H1 (cell line): ENCODE measurements at regions not wholly inside any gene's neighbourhood (a gene's known extent, or its start where the extent isn't known, plus 50 kb on each side); places are given as distances from the start of the nearest gene placed in this dataset.

ENCODE experiments used
- CTCF ChIA-PET: fragments of 300-600 bp; sonication (Branson Sonifier 250); formaldehyde crosslinking; loops from one replicate; lab custom pipeline; 2021; ENCODE audit not compliant: partially characterized antibody; lab: Charles Lee
- POLR2A ChIA-PET: fragments of 300-600 bp; sonication (Branson Sonifier 250); formaldehyde crosslinking; loops from one replicate; lab custom pipeline; 2021; ENCODE audit warnings: inconsistent platforms; ENCODE audit not compliant: partially characterized antibody; lab: Charles Lee
- DNase-seq, 2 experiments: peaks; one replicate each; pipeline versions ENCODE4 v3.0.0 to v3.0.0-alpha.2; 2010 to 2022; ENCODE audit warnings: low spot score in 2 of 2, low read depth in 1 of 2, mixed read lengths in 1 of 2
- FAIRE-seq: peaks from 2 replicates; lab custom pipeline; 2011; peaks lifted over from hg19 to GRCh38; lab: Jason Lieb, UNC
- H2AFZ ChIP-seq: 2 replicates; pipeline ENCODE4 v1.8.1; 2012; ENCODE audit warnings: low read length, inconsistent platforms
- H2AK5ac ChIP-seq: 2 replicates; pipeline ENCODE4 v1.6.1; 2013; ENCODE audit warnings: low read depth, low read length
- H2BK120ac ChIP-seq: replicated peaks from 2 replicates; pipeline ENCODE3; 2013; ENCODE audit warnings: low read depth, low read length, inconsistent platforms
- H2BK12ac ChIP-seq: 2 replicates; pipeline ENCODE4 v1.6.1; 2013; ENCODE audit warnings: low read depth, low read length
- H2BK15ac ChIP-seq: 2 replicates; pipeline ENCODE4 v1.6.1; 2013; ENCODE audit warnings: low read length
- H2BK20ac ChIP-seq: 2 replicates; pipeline ENCODE4 v1.6.1; 2013; ENCODE audit warnings: low read length
- H2BK5ac ChIP-seq: 2 replicates; pipeline ENCODE4 v1.6.1; 2013; ENCODE audit warnings: low read depth, low read length
- H3K14ac ChIP-seq: 2 replicates; pipeline ENCODE4 v1.6.1; 2013; ENCODE audit warnings: inconsistent platforms; ENCODE audit not compliant: insufficient read length
- H3K18ac ChIP-seq: 2 replicates; pipeline ENCODE4 v1.6.1; 2013; ENCODE audit warnings: low read length; ENCODE audit errors: extremely low read depth
- H3K23ac ChIP-seq: 2 replicates; pipeline ENCODE4 v1.6.1; 2013; ENCODE audit warnings: inconsistent platforms; ENCODE audit not compliant: insufficient read length
- H3K23me2 ChIP-seq: 2 replicates; pipeline ENCODE4 v1.6.1; 2013; ENCODE audit warnings: low read depth, low read length
- H3K27ac ChIP-seq: 2 replicates; pipeline ENCODE4 v1.6.1; 2011; ENCODE audit warnings: low read depth, low read length, inconsistent platforms
- H3K27me3 ChIP-seq, 4 experiments: replicated peaks in 1 of 4; 1 replicate in 1 of 4; 2 replicates in 3 of 4; pipeline versions ENCODE4 v1.6.1 to v1.8.1; 2011 to 2013; ENCODE audit warnings: low read length in 3 of 4, mild to moderate bottlenecking in 3 of 4, inconsistent platforms in 2 of 4, mixed read lengths in 2 of 4, moderate library complexity in 1 of 4; ENCODE audit not compliant: control insufficient read depth in 3 of 4, insufficient read depth in 3 of 4; ENCODE audit errors: extremely low read depth in 1 of 4
- H3K36me3 ChIP-seq, 4 experiments: 2 replicates each; pipeline versions ENCODE4 v1.6.1 to v1.8.1; 2011 to 2013; ENCODE audit warnings: mild to moderate bottlenecking in 4 of 4, low read length in 3 of 4, moderate library complexity in 2 of 4, control low read depth in 1 of 4, inconsistent platforms in 1 of 4; ENCODE audit not compliant: insufficient read depth in 4 of 4, control insufficient read depth in 2 of 4
- H3K4ac ChIP-seq: replicated peaks from 2 replicates; pipeline ENCODE3; 2013; ENCODE audit warnings: low read length, low read depth, mixed read lengths, inconsistent platforms; ENCODE audit not compliant: insufficient read length
- H3K4me1 ChIP-seq, 4 experiments: replicated peaks in 1 of 4; 1 replicate in 1 of 4; 2 replicates in 3 of 4; pipeline versions ENCODE4 v1.6.1 to v1.8.1; 2011 to 2013; ENCODE audit warnings: low read length in 3 of 4, inconsistent platforms in 2 of 4, mixed read lengths in 1 of 4; ENCODE audit not compliant: insufficient read depth in 4 of 4, control insufficient read depth in 3 of 4
- H3K4me2 ChIP-seq, 2 experiments: 2 replicates each; pipeline versions ENCODE4 v1.6.1 to v1.8.1; 2011 to 2013; ENCODE audit warnings: low read depth in 2 of 2, low read length in 2 of 2, control low read depth in 1 of 2, inconsistent platforms in 1 of 2, mild to moderate bottlenecking in 1 of 2; ENCODE audit not compliant: insufficient read depth in 1 of 2
- H3K4me3 ChIP-seq, 4 experiments: fragments of 200-600, 300-600 bp in 1 of 4; sonication (generic), shearing (Covaris generic), sonication (Bioruptor Twin) in 1 of 4; 2 replicates each; pipeline versions ENCODE4 v1.5.1 to v1.8.1; 2011 to 2016; ENCODE audit warnings: low read length in 4 of 4, low read depth in 3 of 4, control low read depth in 2 of 4, inconsistent platforms in 2 of 4, mild to moderate bottlenecking in 2 of 4, mixed read lengths in 1 of 4, moderate library complexity in 1 of 4; ENCODE audit not compliant: insufficient read depth in 2 of 4; ENCODE audit errors: extremely low read depth in 1 of 4
- H3K56ac ChIP-seq: replicated peaks from 2 replicates; pipeline ENCODE3; 2013; ENCODE audit warnings: low read depth, mild to moderate bottlenecking, mixed read lengths, low read length, inconsistent platforms; ENCODE audit not compliant: insufficient read length
- H3K79me1 ChIP-seq: 2 replicates; pipeline ENCODE4 v1.6.1; 2013; ENCODE audit warnings: low read depth, low read length, control low read depth
- H3K79me2 ChIP-seq, 2 experiments: 2 replicates each; pipeline versions ENCODE4 v1.6.1 to v1.8.1; 2012 to 2013; ENCODE audit warnings: low read length in 2 of 2, mild to moderate bottlenecking in 2 of 2, inconsistent platforms in 1 of 2; ENCODE audit not compliant: insufficient read depth in 2 of 2, control insufficient read depth in 1 of 2
- H3K9ac ChIP-seq, 4 experiments: replicated peaks in 1 of 4; 1 replicate in 1 of 4; 2 replicates in 3 of 4; pipeline versions ENCODE4 v1.6.1 to v1.8.1; 2011 to 2013; ENCODE audit warnings: low read depth in 3 of 4, low read length in 3 of 4, control low read depth in 2 of 4, mild to moderate bottlenecking in 2 of 4, moderate library complexity in 2 of 4, inconsistent platforms in 1 of 4; ENCODE audit errors: extremely low read depth in 1 of 4
- H3K9me3 ChIP-seq, 2 experiments: 2 replicates each; pipeline versions ENCODE4 v1.6.1 to v1.8.1; 2012 to 2013; ENCODE audit warnings: mild to moderate bottlenecking in 2 of 2, moderate library complexity in 2 of 2, control low read depth in 1 of 2, inconsistent platforms in 1 of 2, low read depth in 1 of 2, low read length in 1 of 2, mixed read lengths in 1 of 2; ENCODE audit not compliant: insufficient read depth in 2 of 2
- H4K20me1 ChIP-seq, 2 experiments: replicated peaks in 1 of 2; 2 replicates each; pipeline versions ENCODE3 to v1.8.1; 2011 to 2013; ENCODE audit warnings: inconsistent platforms in 2 of 2, low read length in 2 of 2, mild to moderate bottlenecking in 1 of 2; ENCODE audit not compliant: insufficient read depth in 2 of 2, control insufficient read depth in 1 of 2
- H4K5ac ChIP-seq: 2 replicates; pipeline ENCODE4 v1.6.1; 2013; ENCODE audit warnings: low read length, low read depth, mixed read lengths, inconsistent platforms; ENCODE audit not compliant: insufficient read length
- H4K8ac ChIP-seq: 2 replicates; pipeline ENCODE4 v1.8.0; 2013; ENCODE audit warnings: mild to moderate bottlenecking, moderate library complexity, low read length, inconsistent platforms; ENCODE audit not compliant: insufficient read depth; ENCODE audit errors: extremely low read depth
- H4K91ac ChIP-seq: replicated peaks from 2 replicates; pipeline ENCODE3; 2013; ENCODE audit warnings: low read length, mixed read lengths, inconsistent platforms; ENCODE audit not compliant: insufficient read length
- CHD1 ChIP-seq: IDR thresholded peaks from 2 replicates; pipeline ENCODE4 v1.6.1; 2012; ENCODE audit warnings: low read depth, low read length, improper control_type of control experiment
- CHD2 ChIP-seq: IDR thresholded peaks from 2 replicates; pipeline ENCODE4 v1.6.1; 2012; ENCODE audit warnings: low read length, improper control_type of control experiment
- FOSL1 ChIP-seq: IDR thresholded peaks from 2 replicates; pipeline ENCODE4 v1.6.1; 2011; ENCODE audit warnings: mild to moderate bottlenecking, low read depth, low read length, moderate library complexity; ENCODE audit not compliant: insufficient read depth
- RAD21 ChIP-seq, 2 experiments: IDR thresholded peaks in 1 of 2; conservative IDR thresholded peaks in 1 of 2; 2 replicates each; pipeline ENCODE4 v1.6.1; 2011; ENCODE audit warnings: low read depth in 2 of 2, low read length in 2 of 2, improper control_type of control experiment in 1 of 2, inconsistent platforms in 1 of 2, mild to moderate bottlenecking in 1 of 2, moderate library complexity in 1 of 2
- WGBS, 2 experiments: shearing (Covaris generic) in 1 of 2; methylation state at CpG; one replicate each; pipeline versions ENCODE4 v1.1.6 to v1.1.7; 2013 to 2015; ENCODE audit warnings: low lambda C conversion rate in 2 of 2, mixed read lengths in 2 of 2, inconsistent platforms in 1 of 2, low coverage in 1 of 2, missing lambda C conversion rate in 1 of 2; ENCODE audit not compliant: insufficient replicate concordance in 2 of 2, insufficient coverage in 1 of 2, insufficient read length in 1 of 2; ENCODE audit errors: extremely low coverage in 1 of 2, missing lambda C conversion rate in 1 of 2; 5-methylcytosine and 5-hydroxymethylcytosine counted together
- TF ChIP-seq, protein P1 (sequence below), 3 experiments: IDR thresholded peaks; 1 replicate in 2 of 3; 2 replicates in 1 of 3; pipeline versions ENCODE4 v1.5.1 to v1.6.1; 2011; ENCODE audit warnings: low read length in 3 of 3, mild to moderate bottlenecking in 3 of 3, inconsistent platforms in 2 of 3, low read depth in 1 of 3, moderate library complexity in 1 of 3; ENCODE audit not compliant: insufficient read depth in 1 of 3; ENCODE audit errors: control extremely low read depth in 1 of 3

DNA sequence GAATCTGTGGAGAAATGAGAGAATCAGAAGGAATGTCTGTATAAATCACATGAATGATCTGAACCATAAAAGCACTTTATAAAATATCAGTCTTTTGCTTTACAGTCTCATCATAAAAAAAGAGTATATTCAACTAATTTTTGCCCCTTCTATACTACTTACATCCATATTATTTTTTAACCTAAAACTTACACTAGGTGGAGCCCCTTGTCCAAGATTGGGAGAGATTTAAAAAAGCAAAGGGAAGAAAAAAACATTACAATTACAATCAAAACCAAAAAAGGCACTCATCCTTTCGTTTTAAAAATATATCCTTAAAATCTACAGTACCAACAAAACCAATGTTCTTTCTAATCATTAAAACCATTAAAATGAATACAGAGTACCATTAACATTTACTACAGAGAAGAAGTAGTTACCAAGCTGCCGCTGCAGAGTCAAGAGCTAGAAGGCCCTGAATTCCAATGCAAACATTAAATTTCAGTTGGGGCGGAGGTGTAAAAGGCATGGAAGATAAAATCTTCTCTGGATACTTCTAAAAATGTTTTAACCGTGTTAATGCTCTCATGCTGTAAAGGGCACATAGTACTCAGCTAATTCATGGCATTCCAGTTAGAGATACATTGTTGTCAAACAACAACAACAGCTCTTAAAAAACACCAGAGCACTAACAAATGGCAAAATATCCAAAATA, 56.7 kb upstream of the EPB41L3 start:
- H3K4ac ChIP-seq = no peak overlapping the region

More for the DNA sequence above, 56.7 kb upstream of the EPB41L3 start:
- DNase-seq (no peak), FAIRE-seq (peak; percentile 13)
- no peak overlapping the region for H3K56ac ChIP-seq
- H3K9me3 ChIP-seq = no peaks in the 10 kb centered on the region
- no peak overlapping the region for H2AK5ac ChIP-seq
- H4K91ac ChIP-seq = no peak overlapping the region
- CTCF ChIA-PET = interaction anchor here (0.6 to 1.6 kb wide), 9 partner anchors 10 to 272 kb away, joined by 3 to 4 read pairs (median 3); no protein-coding TSS in a partner anchor
- no peak overlapping the region for H2BK15ac ChIP-seq
- H4K5ac ChIP-seq = no peak overlapping the region
- WGBS, 2 experiments = 62% methylated on average over 4 of the region's 4 CpGs; no CpG with 5 or more reads in 1 of the 2 experiments
- H3K79me1 ChIP-seq = no peaks in the 10 kb centered on the region
- H3K4me2 ChIP-seq = no peak overlapping the region
- no peaks in the 10 kb centered on the region for H3K36me3 ChIP-seq
- H3K4me1 ChIP-seq = peaks cover 0 to 4% (median 1%) of the 10 kb centered on the region in 4 experiments; a peak in 4 of 7 replicates
- no peak overlapping the region for H4K8ac ChIP-seq
- peaks cover 0 to 1% of the 10 kb centered on the region in 2 experiments for H4K20me1 ChIP-seq
- no peak overlapping the region for H2BK5ac ChIP-seq
- H3K4me3 ChIP-seq = no peak overlapping the region
- POLR2A ChIA-PET = no interaction called here
- 0 out of 2 replicates have a peak overlapping the region, but pooled peaks have one; percentile 34 for H2AFZ ChIP-seq
- H3K23me2 ChIP-seq = no peaks in the 10 kb centered on the region
- H3K79me2 ChIP-seq = no peaks in the 10 kb centered on the region
- H3K27ac ChIP-seq = no peak overlapping the region
- no peak overlapping the region for H3K14ac ChIP-seq
- no peaks in the 10 kb centered on the region for H3K27me3 ChIP-seq
- no peak overlapping the region for H3K23ac ChIP-seq
- H2BK20ac ChIP-seq = no peak overlapping the region
- H2BK120ac ChIP-seq = no peak overlapping the region
- H2BK12ac ChIP-seq = no peak overlapping the region
- H3K18ac ChIP-seq = no peak overlapping the region
- H3K9ac ChIP-seq = no peak overlapping the region
- TF ChIP-seq CHD2 (no peak), FOSL1 (no peak), RAD21 (IDR thresholded peaks at IDR 0.05 in 1 of 2, conservative IDR thresholded peaks at IDR 0.05 in 1 of 2; ENCODE audit: low read depth in 2 of 2, low read length in 2 of 2) (peak in 1 of 2 experiments; percentile 73; a peak in 3 of 4 replicates), CHD1 (no peak)
- TF ChIP-seq, protein P1, sequence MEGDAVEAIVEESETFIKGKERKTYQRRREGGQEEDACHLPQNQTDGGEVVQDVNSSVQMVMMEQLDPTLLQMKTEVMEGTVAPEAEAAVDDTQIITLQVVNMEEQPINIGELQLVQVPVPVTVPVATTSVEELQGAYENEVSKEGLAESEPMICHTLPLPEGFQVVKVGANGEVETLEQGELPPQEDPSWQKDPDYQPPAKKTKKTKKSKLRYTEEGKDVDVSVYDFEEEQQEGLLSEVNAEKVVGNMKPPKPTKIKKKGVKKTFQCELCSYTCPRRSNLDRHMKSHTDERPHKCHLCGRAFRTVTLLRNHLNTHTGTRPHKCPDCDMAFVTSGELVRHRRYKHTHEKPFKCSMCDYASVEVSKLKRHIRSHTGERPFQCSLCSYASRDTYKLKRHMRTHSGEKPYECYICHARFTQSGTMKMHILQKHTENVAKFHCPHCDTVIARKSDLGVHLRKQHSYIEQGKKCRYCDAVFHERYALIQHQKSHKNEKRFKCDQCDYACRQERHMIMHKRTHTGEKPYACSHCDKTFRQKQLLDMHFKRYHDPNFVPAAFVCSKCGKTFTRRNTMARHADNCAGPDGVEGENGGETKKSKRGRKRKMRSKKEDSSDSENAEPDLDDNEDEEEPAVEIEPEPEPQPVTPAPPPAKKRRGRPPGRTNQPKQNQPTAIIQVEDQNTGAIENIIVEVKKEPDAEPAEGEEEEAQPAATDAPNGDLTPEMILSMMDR (IDR thresholded peaks at IDR 0.05; ENCODE audit: control extremely low read depth in 1 of 3, insufficient read depth in 1 of 3, low read depth in 1 of 3, low read length in 3 of 3) = peak in 2 of 3 experiments; percentile 27 to 30; a peak in 2 of 4 replicates
